Kidney glomerular epithelial cell (primary cell): ENCODE measurements at regions not wholly inside any gene's neighbourhood (a gene's known extent, or its start where the extent isn't known, plus 50 kb on each side); places are given as distances from the start of the nearest gene placed in this dataset.

Experiments
- DNase-seq: peaks from one replicate; lab custom pipeline; 2025; lab: John Stamatoyannopoulos, UW

GRCh38 chr14:44009642-44010041 is 497.4 kb downstream of the FSCB start:
- DNase-seq = no peak

GRCh38 chr14:43988989-43989388 is 518.1 kb downstream of the FSCB start:
- no peak for DNase-seq

- peak; percentile 9 for DNase-seq
Measured at GRCh38 chr14:43983721-43984120, 523.4 kb downstream of the FSCB start.

GRCh38 chr14:43981135-43981768 is 525.8 kb downstream of the FSCB start:
- no peak for DNase-seq

- no peak for DNase-seq
Measured at GRCh38 chr14:43956741-43957140, 550.3 kb downstream of the FSCB start.

- DNase-seq = no peak
Measured at GRCh38 chr14:43949400-43949799, 557.7 kb downstream of the FSCB start.

GRCh38 chr14:43939836-43940235 is 567.2 kb downstream of the FSCB start:
- DNase-seq = no peak

GRCh38 chr14:43938588-43939281 is 568.3 kb downstream of the FSCB start:
- no peak for DNase-seq

- DNase-seq = no peak
Measured at GRCh38 chr14:43937001-43937400, 570.1 kb downstream of the FSCB start.

- DNase-seq = no peak
Measured at GRCh38 chr14:43934102-43934501, 573.0 kb downstream of the FSCB start.

- no peak for DNase-seq
Measured at GRCh38 chr14:43914041-43914693, 592.9 kb downstream of the FSCB start.

GRCh38 chr14:43903209-43903608 is 603.9 kb downstream of the FSCB start:
- DNase-seq = no peak

GRCh38 chr14:43901911-43902673 is 605.0 kb downstream of the FSCB start:
- no peak for DNase-seq

GRCh38 chr14:43900173-43900655 is 606.9 kb downstream of the FSCB start:
- no peak for DNase-seq

- DNase-seq = no peak
Measured at GRCh38 chr14:43898687-43899086, 608.4 kb downstream of the FSCB start.

- no peak for DNase-seq
Measured at GRCh38 chr14:43896044-43896443, 611.0 kb downstream of the FSCB start.

- peak; percentile 9 for DNase-seq
Measured at GRCh38 chr14:43894534-43894933, 612.5 kb downstream of the FSCB start.

- no peak for DNase-seq
Measured at GRCh38 chr14:43887523-43887922, 619.6 kb downstream of the FSCB start.

GRCh38 chr14:43877351-43877960 is 629.6 kb downstream of the FSCB start:
- no peak for DNase-seq

- no peak for DNase-seq
Measured at GRCh38 chr14:43872752-43873655, 634.1 kb downstream of the FSCB start.

GRCh38 chr14:43872222-43872621 is 634.9 kb downstream of the FSCB start:
- no peak for DNase-seq
